ENCODE measurements at regions not wholly inside any gene's neighbourhood (a gene's known extent, or its start where the extent isn't known, plus 50 kb on each side); places are given as distances from the start of the nearest gene placed in this dataset.

- DNase-seq, result no peak
- no peak overlapping the region for H2AFZ ChIP-seq (ENCODE audit: low read length)
- no peaks in the 10 kb centered on the region for H3F3A ChIP-seq (ENCODE audit: low read length, unreplicated experiment)
- peaks cover 11% of the 10 kb centered on the region; the same call in 1 of the 2 replicates for H3K4me1 ChIP-seq (ENCODE audit: insufficient read depth, low read length)
- H3K36me3 ChIP-seq (ENCODE audit: low read depth, low read length), result no peaks in the 10 kb centered on the region
- no peaks in the 10 kb centered on the region for H3K27me3 ChIP-seq (ENCODE audit: low read length)
- POLR2A ChIA-PET (ENCODE audit: unreplicated experiment), result no interaction called here
- no peak for TF ChIP-seq EZH2phosphoT487 (IDR thresholded peaks at IDR 0.05; ENCODE audit: borderline replicate concordance, low read length)
- TF ChIP-seq CTCF (conservative IDR thresholded peaks at IDR 0.05; ENCODE audit: low read depth, low read length), result no peak
- TF ChIP-seq EZH2 (IDR thresholded peaks at IDR 0.05; ENCODE audit: low read length, unreplicated experiment), result no peak
- H3K9me2 ChIP-seq (replicated peaks; ENCODE audit: low read length), result no peaks in the 10 kb centered on the region
- H3K27ac ChIP-seq (ENCODE audit: low read length), result no peak overlapping the region
- H3K9ac ChIP-seq (ENCODE audit: low read length), result no peak overlapping the region
- no peaks in the 10 kb centered on the region for H3K9me3 ChIP-seq (ENCODE audit: low read length)
- no peak for ATAC-seq
- no peaks in the 10 kb centered on the region for H3K79me2 ChIP-seq (ENCODE audit: low read length)
- CTCF ChIA-PET, result interaction anchor here (0.7 kb wide), 1 partner anchor 12 kb away, joined by 4 read pairs; no protein-coding TSS in a partner anchor
- H3K4me2 ChIP-seq (ENCODE audit: low read length), result no peak overlapping the region
- H4K20me1 ChIP-seq (ENCODE audit: low read length), result no peaks in the 10 kb centered on the region
- intact Hi-C loops (cut with micrococcal nuclease), result no loop called here
- no TSS peak for BruUV-seq (replicated peaks)
- H3K4me3 ChIP-seq (ENCODE audit: low read length), result no peak overlapping the region
These were observed 57.3 kb upstream of the RND3 start for GRCh38 chr2:150544731-150545130.

GRCh38 chr2:150542692-150543091 is 55.2 kb upstream of the RND3 start:
- TF ChIP-seq CTCF (conservative IDR thresholded peaks at IDR 0.05; ENCODE audit: low read depth, low read length) (no peak), EZH2phosphoT487 (IDR thresholded peaks at IDR 0.05; ENCODE audit: borderline replicate concordance, low read length) (no peak), EZH2 (IDR thresholded peaks at IDR 0.05; ENCODE audit: low read length, unreplicated experiment) (no peak)
- Histone ChIP-seq H3K9me2 (replicated peaks; ENCODE audit: low read length) (no peaks in the 10 kb centered on the region), H3K79me2 (ENCODE audit: low read length) (no peaks in the 10 kb centered on the region), H3K4me1 (ENCODE audit: insufficient read depth, low read length) (no peaks in the 10 kb centered on the region), H3F3A (ENCODE audit: low read length, unreplicated experiment) (no peaks in the 10 kb centered on the region), H3K27me3 (ENCODE audit: low read length) (no peaks in the 10 kb centered on the region), H3K9me3 (ENCODE audit: low read length) (no peaks in the 10 kb centered on the region), H3K4me2 (ENCODE audit: low read length) (no peak overlapping the region), H3K27ac (ENCODE audit: low read length) (no peak overlapping the region), H3K4me3 (ENCODE audit: low read length) (no peak overlapping the region), H4K20me1 (ENCODE audit: low read length) (no peaks in the 10 kb centered on the region), H3K36me3 (ENCODE audit: low read depth, low read length) (no peaks in the 10 kb centered on the region), H3K9ac (ENCODE audit: low read length) (no peak overlapping the region), H2AFZ (ENCODE audit: low read length) (no peak overlapping the region)
- ATAC-seq (no peak), DNase-seq (no peak)
- intact Hi-C loops (cut with micrococcal nuclease), result no loop called here
- CTCF ChIA-PET, result no interaction called here
- no TSS peak for BruUV-seq (replicated peaks)
- POLR2A ChIA-PET (ENCODE audit: unreplicated experiment), result no interaction called here

GRCh38 chr2:150542172-150542571 is 54.7 kb upstream of the RND3 start:
- H4K20me1 ChIP-seq (ENCODE audit: low read length), result no peaks in the 10 kb centered on the region
- no peaks in the 10 kb centered on the region for H3K9me2 ChIP-seq (replicated peaks; ENCODE audit: low read length)
- BruUV-seq (replicated peaks), result no TSS peak
- ChIA-PET POLR2A (ENCODE audit: unreplicated experiment) (no interaction called here), CTCF (no interaction called here)
- no peak overlapping the region for H3K4me2 ChIP-seq (ENCODE audit: low read length)
- ATAC-seq (no peak), DNase-seq (no peak)
- H3K4me3 ChIP-seq (ENCODE audit: low read length), result no peak overlapping the region
- H3K36me3 ChIP-seq (ENCODE audit: low read depth, low read length), result no peaks in the 10 kb centered on the region
- H3K79me2 ChIP-seq (ENCODE audit: low read length), result no peaks in the 10 kb centered on the region
- H3K9me3 ChIP-seq (ENCODE audit: low read length), result no peaks in the 10 kb centered on the region
- no peak overlapping the region for H2AFZ ChIP-seq (ENCODE audit: low read length)
- H3K27ac ChIP-seq (ENCODE audit: low read length), result no peak overlapping the region
- no peaks in the 10 kb centered on the region for H3K27me3 ChIP-seq (ENCODE audit: low read length)
- intact Hi-C loops (cut with micrococcal nuclease), result no loop called here
- no peaks in the 10 kb centered on the region for H3K4me1 ChIP-seq (ENCODE audit: insufficient read depth, low read length)
- TF ChIP-seq EZH2phosphoT487 (IDR thresholded peaks at IDR 0.05; ENCODE audit: borderline replicate concordance, low read length) (no peak), CTCF (conservative IDR thresholded peaks at IDR 0.05; ENCODE audit: low read depth, low read length) (no peak), EZH2 (IDR thresholded peaks at IDR 0.05; ENCODE audit: low read length, unreplicated experiment) (no peak)
- H3F3A ChIP-seq (ENCODE audit: low read length, unreplicated experiment), result no peaks in the 10 kb centered on the region
- H3K9ac ChIP-seq (ENCODE audit: low read length), result no peak overlapping the region

Measured in PC-3 (cell line).